Hematopoietic multipotent progenitor cell treated with erythropoietin and hydrocortisone succinate and interleukin-3 and kit ligand, for 6 days (in vitro differentiated cells): ENCODE measurements at regions not wholly inside any gene's neighbourhood (a gene's known extent, or its start where the extent isn't known, plus 50 kb on each side); places are given as distances from the start of the nearest gene placed in this dataset.

Experiments used
- DNase-seq: peaks from one replicate; pipeline ENCODE4 v3.0.0-alpha.2; 2015

DNA sequence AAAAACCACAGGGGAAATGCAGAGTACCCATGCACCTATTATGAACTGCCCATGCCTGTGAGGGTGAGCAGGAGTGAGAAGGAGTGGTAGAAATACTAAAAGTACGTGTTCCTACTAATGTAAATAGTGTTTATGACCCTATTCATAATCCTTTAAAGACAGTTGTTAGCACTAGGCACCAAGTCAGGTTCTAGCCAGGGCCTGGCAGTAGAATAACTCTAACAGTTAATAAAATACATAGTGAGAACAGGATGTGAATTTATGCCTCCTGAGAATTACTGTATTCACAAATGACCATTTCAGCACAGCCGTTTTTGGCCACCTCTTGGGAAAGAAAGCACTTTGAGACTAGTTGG, 103.2 kb upstream of the TARS1 start:
- no peak for DNase-seq

DNA sequence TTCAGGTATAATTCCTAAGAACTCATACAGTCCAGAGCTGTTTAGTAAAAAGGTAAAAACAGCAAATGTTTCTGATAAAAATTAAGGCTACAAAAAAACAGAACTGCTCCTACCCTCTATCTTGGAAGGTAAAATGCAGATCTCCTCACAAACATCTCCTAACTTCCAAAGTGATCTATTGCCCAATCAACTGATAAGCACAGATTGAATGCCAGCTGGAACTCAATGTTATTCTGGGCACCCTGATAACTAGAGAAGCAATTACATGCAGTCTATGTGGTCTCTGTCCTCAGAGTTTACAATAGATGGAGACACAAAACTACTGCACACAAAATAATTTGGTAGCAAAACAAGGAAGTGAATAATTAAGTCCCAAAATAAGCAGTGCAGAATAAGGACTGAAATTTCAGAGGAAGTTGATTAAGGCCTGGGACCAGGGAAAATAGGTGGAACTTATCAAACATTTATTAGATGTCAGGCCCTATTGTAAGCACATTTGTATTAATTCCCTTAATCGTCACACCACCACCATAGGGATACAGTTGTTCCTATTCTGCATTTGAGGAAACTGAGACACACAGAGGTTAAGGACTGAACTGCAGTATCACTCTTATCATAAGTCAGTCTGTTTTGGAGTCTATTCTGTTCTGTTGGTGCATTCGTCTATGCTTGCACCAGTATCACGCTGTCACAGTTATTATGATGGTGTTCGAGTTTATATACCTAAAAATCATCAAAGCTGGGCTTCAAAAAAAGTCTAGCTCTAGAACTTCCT, 102.2 kb upstream of the TARS1 start:
- DNase-seq = peak; percentile 4

DNA sequence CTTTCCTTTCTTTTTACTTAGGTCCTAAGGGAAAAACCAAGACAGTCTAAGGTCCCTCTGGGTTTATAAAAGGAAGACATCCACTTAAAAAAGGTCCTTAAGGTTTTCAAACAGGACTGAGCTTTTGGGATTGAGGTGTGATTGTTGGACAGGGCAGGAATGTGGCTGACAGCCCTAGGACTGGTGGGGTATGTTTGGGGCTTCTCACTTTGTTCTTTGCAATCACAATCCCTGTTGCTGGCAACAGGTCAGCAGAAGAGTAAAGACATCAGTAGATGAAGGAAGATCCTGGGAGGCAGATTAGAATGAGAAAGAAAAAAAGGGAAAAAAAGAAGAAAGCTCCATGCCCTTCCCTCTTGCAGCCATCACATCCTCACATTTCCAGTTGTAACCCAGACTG, 101.4 kb upstream of the TARS1 start:
- no peak for DNase-seq

DNA sequence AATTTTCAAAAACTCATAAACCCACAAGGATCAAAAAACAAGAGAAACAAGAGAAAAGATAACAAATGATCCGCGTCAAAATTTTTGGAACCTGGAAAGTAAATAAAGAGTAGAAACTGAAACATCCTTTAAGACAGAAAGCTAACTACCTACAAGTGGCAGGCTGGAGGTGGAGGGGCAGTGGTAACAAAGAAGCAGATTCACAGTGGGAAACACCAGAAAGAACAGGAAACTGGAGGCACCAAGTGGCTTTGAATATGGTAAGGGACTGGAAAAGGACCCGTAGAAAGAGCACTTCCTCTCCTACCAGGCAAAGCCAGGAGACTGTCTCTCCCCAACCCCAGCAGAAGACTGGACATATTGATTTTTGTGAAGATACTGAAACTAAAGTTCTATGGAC, 100.6 kb upstream of the TARS1 start:
- no peak for DNase-seq

DNA sequence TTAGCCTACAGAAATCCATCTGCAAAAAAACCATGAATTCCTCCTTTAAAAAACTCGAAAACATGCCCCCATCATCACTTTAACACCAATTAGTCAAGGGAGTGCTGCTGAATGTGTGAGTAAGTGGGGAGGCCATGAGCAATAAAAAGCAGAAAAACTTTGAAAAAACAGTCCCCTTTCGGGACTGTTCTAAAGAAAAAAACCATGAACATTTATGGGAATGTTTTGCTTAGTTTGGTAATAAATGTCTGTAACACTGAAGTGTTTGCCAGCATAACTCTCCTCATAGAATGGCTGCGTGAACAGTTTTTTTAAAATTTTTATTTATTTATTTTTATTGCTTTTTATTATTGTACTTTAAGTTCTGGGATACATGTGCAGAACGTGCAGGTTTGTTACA, 99.4 kb upstream of the TARS1 start:
- no peak for DNase-seq

DNA sequence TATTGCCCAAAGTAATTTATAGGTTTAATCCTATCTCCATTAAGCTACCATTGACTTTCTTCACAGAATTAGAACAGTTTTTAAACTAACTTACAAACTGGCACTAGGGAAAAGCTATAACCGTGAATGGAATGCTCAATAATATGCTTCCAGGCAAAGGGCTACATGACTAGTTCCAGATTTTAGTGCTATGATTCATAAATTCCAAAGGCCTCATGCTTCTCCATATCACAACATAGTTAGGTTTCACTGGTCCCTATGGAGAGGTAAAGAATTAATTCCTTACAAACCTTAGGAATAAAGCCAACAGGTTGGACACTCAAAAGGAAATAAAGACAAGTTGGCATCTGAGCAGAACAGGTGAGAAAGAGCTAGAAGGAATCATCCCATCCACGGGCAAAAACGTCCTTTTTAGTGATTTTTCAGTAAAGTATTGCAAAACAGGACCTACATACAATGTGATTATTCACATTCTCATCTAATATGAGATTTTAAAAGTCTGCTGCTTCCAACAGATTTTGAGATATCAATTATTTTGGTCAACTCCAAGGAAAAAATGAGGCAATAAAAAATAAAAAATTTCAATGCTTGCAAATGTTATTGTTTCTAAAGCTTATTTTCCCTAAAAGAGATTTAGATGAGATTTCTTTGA, 97.0 kb upstream of the TARS1 start:
- no peak for DNase-seq

DNA sequence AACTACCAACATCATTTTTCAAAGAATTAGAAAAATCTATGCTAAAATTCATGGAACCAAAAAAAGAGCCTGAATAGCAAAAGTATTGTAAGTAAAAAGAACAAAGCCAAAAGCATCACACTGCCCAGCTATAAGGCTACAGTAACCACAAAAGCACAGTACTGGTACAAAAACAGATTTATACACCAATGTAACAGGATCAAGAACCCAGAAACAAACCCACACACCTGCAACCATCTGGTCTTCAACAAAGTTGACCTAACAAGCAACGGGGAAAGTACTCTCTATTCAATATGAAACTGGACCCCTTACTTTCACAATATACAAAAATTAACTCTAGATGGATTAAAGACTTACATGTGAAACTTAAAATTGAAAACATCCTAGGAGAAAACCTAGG, 94.2 kb upstream of the TARS1 start:
- no peak for DNase-seq

DNA sequence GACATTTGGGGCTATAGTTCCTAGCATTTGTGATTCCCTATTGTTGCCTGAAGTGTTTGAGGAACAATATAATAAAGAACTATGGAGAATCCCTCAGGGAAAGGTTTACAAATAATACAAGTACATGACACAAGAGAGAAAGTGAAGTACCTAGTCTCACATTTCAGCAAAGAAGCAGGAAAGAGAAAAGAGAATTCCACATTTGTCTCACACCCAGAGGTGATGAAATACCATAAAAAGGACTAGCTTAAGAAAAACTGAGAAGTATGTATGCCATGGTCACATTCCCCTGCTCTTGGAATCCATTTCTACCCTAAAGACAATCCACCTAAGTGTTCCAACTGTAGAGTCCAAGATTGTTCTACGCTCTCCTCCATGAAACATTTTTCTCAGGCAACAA, 79.0 kb upstream of the TARS1 start:
- DNase-seq = no peak

DNA sequence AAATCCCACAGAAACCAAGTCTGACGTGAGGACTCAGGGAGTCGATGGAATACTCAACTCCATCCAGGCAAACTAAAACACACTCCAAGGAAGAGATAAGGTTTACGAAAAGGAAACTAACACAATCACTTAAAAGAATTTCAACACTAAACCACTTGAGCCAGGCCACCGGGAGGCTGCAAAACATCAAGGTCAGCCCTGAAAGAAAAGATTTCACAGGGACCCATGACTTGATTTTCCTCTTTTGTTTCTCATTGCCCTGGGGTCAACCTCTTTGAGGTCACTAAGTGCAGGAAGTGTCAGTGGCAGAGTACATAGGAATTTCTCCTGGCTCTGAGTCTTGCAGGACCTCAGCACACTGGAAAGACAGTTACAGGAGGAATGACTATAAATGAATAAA, 77.8 kb upstream of the TARS1 start:
- DNase-seq = no peak

DNA sequence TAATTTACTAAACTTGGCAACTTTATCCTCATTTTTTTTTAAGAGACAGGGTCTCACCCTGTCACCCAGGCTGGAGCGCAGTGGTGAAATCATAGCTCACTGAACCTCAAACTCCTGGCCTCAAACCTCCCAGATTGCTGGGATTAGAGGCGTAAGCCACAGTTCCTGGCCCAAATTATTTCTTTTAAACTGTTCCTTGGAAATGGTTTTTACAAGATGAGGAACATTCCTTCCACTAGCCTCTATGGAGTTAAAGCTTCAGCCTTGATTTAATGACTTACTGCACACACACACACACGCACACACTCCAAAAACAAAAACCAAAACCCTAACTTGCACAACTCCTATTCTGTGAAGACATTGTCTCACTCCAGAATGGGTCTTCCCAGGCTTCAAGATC, 77.2 kb upstream of the TARS1 start:
- DNase-seq = no peak

DNA sequence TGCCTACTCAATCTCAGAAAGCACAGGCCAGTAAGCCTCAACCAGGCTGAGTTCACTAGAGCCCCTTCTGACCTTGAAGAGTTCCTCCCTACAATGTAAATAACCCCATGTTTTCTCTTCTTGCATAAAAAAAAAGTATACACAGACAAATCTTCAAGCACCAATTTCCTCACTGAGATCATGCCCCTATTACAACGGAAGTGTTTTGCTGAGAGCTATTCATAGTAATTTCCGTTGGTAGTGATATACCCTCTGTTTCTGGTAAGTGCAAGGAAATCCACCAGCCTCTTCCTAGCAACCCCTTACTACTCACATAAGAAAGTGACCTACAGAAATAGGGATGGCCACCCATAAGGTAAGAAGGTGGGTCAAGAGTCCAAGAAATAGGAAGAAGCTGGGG, 76.4 kb upstream of the TARS1 start:
- peak; percentile 9 for DNase-seq

DNA sequence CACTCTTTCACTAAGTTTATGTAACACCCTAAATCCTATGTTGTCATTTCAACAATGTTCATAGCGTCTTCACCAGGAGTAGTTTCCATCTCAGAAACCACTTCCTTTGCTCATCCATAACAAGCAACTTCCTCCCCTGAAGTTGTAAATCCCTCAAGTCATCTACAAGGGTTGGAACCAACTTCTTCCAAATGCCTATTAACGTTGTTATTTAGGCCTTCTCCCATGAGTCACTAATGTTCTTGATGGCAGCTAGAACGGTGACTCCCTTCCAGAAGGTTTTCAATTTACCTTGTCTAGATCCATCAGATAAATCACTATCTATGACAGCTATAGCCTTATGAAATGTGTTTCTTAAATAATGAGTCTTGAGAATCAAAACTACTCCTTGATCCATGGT, 73.3 kb upstream of the TARS1 start:
- DNase-seq = no peak

DNA sequence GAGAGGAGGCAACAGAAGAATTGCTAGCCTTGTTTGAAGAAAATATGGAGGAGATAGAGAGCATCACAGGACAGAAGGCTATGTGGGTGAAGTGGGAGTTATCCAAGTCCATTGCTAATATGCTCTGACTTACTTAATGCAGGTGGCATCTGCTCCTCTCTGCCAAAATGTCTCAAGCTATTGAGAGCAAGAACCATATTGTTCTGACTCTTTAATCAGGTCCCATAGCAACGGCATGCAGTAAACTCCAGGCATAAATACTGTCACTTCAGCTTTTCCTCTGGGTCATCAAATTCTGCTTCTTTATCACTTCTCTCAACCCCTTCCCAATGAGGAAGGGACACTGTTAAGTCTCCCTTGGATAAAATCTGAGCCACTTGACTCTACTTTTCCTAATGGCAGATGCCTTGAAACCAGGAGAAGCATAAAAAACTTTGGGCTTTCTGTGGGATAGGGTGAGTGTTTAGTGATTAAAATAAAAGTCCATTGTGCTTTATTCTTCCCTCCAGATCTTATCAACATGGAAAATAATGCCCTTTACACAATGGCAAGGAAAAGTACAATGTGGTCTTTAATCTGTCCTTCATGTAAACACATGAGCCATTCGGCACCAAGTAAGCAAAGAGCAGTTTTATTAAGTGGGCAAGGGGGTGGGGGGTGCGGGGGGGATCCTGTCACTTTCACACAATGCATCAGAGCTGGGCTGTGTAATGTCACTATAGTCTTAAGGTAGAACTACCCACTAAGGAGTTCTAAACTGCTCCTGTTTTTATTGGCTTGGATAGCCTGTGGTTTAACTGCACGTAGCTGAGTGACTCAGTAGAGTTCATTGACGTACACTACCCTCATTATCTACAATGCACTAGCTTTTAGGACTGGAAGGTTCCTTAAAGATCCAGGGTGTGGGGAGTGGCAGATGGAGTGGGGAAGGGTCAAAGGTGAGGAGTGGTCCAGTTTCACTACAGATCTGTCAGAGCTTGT, 71.0 kb upstream of the TARS1 start:
- no peak for DNase-seq

DNA sequence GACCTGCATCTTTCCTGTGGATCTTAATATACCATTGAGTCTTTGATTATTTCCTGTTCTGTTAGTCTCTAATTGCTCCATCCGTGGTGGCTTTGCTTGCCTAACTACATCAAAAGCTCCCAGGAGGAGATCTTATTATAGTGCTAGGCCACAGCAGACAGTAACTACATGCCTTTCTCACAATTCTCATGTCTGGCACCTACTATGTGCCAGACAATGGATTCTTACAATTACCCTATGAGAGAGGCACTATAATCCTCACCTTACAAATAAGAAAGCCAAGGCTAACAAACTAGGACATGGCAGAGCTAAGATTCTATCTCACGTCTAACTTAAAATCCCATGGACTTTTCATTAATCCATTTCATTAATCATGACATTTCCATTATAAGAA, 70.3 kb upstream of the TARS1 start:
- DNase-seq = no peak

DNA sequence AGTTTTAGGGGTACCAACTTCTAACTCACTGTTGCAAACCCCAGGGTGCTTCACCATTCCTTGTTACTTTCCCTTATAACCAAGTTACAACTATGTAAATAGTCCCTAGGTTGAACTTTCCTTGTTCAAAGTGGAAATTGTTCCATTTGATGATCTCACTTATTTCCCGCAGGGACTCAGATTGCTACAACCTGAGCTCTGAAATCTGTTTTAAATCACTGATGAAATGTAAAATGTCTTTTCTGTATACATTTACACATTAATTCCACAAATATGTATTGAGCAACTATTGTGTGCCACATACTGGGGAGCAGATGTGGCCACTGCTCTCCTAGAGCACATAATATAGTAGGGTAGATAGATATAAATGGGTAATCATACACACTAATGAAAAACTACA, 69.1 kb upstream of the TARS1 start:
- DNase-seq = no peak

DNA sequence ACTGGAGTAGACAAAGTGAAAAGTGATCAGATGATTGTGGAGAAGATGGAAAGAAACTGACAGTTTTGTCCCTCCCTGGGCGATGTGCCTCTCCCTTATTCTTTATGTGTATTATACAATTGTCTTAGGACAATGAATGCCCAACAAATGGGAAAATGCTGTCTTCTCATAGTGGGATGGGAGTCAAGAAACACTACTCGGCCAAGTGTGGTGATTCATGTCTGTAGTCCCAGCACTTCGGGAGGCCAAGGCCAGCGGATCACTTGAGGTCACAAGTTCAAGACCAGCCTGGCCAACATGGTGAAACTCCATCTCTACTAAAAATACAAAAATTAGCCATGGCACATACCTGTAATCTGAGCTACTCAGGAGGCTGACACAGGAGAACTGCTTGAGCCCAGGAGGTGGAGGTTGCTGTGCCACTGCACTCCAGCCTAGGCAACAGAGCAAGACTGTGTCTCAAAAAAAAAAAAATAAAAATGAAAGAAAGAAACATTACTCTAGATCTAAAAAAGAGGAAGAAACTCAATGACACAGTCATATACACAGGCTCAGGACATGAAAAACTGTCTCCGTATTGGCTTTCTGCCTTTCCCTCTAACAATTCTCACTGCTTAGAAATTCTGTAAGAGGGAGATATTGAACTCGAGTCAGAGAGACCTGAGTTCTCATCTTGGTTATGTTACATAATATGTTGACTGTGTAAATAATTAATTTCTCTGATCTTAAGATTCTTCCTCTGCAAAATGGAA, 67.9 kb upstream of the TARS1 start:
- no peak for DNase-seq

DNA sequence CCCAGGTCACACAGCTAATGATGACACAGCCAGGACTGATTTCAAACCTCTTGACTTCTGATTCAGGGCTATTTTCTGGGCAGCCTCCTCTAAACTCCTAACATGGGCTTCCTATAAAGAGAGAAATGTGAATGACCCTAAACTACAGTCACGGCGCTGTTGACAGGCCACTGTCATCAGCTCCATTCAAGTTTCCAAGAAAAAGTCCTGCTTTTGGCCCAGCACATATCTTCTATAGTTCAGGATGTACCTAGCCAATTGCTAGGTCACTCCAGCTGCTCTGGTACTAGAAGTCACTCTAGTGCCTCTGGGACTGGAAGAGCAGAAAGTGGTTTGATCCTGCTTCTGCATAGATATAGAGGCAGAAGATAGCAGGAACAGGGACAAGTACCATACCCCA, 64.9 kb upstream of the TARS1 start:
- no peak for DNase-seq

DNA sequence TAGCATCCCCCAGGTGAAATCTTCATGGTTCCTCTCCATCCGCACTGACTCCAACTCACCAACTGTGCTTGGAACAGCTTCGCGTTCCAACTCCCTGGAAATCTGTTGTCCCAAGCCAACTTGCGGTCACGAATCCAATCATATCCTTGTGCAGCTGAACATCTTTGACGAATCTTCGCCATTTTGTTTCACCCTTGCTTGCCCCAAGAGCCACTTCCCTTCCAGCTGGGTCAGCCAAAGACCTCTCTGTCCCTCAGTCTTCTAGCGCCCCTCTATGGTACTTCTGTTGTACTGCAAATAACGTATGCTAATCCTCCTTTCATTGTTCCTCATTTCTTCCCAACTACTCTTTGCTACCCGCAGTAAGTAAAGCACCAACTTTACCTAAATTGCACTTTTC, 61.0 kb upstream of the TARS1 start:
- DNase-seq = peak; percentile 58

DNA sequence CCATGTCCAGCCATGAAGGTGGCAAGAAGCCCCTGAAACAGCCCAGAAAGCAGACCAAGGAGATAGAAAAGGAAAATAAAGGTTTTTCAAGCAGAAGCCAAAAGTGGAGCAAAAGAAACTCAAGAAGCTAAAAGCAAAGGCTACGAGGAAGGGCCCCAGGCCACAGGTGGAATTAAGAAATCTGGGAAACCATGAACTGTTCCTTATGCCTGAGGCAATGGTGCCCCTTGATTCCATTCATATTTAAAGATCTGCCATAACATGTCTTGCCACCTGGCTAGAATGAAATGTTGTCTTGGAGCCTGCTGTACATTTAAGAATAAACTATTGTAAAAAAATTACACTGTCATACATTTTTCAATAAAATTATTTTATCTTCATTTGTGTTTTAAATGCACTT, 59.5 kb upstream of the TARS1 start:
- no peak for DNase-seq
